Pons (tissue), 1 donor: ENCODE measurements at regions not wholly inside any gene's neighbourhood (a gene's known extent, or its start where the extent isn't known, plus 50 kb on each side); places are given as distances from the start of the nearest gene placed in this dataset.

Source experiments
- DNase-seq: peaks from one replicate; pipeline ENCODE4 v3.0.0-alpha.2; 2016; ENCODE audit warnings: low spot score

DNA sequence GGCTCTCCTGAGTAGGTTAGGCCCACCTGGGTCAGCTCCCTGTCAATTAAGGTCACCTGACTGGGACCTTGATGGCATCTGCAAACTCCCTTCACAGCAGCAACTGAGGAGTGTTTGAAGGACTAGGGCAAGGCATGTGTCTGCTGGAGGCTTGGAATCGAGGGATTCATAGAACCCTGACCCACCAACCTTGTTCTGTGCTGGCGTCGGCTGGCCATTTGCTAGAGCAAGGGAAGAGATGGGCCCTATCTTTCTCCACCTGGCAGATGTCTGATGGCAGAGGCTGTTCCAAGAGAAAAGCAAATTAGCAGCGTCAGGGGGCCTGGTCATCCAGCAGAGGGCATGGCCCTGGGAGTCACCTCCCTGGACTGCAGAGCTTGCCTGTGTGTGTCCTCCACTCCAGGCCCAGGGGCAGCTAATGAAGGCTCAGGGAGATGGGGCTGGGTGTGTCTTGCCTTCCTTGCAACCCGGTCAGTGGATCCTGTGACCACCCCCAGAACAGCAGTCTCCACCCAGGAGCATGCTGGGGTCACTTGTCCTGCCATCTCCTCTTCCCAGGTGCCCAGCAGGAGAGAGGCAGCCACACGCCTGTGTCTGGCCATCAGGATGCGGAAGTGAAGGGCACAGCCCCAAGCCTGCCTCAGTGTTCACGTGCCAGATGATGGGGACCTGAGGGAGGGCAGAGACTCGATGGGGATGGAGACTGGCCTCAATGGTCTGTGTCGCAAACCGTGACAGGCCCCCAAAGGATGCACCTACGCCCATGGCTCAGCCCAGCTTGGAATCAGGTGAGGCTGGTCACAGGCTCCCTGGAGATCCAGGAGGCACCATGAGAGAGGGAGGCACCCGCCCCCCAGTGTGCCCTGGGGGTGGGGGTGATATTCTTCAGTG lies 53.9 kb downstream of the BARX1 start:
- no peak for DNase-seq

DNA sequence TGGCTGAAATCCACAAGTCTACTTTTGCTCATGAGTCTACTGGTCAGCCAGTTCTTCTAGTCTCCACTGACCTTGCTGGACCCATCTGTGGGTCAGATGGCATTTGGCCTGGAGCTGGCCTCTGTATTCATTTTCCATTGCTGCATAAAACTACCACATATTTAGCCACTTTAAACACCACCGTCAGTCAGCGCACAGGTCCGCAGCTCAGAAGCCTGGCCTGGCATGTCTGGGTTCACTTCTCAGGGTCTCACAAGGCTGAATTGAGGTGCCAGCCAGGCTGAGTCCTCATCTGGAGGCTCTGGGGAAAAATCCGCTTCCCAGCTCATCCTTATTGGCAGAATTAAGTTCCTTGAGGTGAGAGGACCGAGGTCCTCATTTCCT lies 54.7 kb downstream of the BARX1 start:
- no peak for DNase-seq

DNA sequence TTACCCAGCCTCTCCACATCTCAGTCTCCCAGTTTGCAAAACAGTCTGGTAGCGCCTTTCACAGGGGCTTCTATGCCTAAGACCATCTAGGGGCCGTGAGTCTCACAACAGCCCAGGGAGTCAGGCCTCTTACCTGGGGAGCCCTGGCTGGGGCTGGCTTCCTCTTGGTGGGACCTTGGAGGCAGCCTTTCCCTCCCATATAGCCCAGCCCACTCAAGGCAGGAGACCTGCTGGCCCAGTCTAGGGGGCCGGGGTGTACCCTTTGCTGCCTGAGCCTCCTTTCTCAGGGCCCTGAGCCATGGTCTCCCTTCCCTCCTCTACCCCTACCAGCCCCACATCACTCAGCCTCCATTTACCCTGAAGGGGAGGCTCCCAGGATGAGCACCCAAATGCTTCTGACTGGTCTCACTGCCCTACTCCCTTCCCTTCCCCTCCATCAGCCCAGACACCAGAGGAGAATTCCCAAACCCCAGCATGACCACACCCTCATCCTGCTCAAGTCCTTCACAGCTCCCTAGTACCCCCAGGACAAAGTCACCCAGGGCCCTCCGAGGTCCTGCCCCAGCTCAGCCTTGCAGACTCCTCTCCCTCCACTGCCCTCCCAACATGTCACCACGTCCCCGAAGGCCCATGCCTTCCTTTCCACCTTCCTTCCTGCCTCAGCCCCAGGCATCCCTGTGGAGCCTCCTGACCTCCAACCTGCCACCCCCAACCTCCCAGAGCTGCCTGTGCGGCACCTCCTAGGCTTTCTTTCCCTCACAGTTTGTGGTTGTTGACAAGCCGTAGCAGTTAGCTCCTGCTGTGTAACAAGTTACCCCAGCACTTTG lies 55.3 kb downstream of the BARX1 start:
- no peak for DNase-seq

DNA sequence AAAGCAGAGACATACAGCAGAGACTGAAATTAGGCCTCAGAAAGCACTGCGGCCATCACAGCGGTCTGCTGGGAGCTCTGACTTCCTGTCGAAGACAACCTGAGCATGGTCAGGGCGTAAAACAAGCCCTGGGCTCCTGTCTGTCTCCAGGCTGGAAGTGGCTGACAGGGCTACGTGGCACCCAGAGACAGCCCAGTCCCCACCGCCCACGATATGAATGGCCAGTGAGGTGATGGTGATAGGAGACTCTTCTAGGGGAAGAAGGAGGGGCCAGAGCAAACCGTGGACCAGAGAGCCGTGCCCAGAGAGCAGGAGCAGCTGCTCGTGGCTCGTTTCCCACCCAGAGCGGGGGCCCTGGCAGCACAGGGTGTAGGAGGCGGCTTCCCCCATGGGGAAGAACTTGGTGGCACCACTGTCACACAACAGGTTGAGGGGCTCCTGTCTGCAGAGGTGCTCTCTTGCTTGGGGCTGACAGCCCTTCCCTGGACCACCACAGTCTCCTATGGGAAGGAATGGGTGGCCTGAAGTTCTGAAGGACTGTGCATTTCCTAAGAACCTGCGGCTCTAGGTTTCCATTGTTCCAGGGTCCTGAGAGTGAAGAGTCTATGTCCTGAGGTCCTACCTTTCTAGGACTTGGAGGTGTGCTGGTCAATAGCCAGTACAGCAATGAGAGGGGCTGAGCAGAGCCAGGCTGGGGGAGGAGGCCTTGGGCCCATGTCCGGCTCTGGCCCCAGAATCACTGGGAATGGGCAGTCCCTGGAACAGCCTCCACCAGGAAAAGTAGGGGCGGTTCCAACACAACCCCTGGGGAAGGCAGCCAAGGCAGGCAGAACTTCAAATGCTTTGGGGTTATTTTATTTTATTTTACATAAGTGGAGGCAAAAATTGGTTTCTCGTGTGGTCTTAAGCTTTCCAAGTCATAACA lies 56.4 kb downstream of the BARX1 start:
- DNase-seq = no peak

DNA sequence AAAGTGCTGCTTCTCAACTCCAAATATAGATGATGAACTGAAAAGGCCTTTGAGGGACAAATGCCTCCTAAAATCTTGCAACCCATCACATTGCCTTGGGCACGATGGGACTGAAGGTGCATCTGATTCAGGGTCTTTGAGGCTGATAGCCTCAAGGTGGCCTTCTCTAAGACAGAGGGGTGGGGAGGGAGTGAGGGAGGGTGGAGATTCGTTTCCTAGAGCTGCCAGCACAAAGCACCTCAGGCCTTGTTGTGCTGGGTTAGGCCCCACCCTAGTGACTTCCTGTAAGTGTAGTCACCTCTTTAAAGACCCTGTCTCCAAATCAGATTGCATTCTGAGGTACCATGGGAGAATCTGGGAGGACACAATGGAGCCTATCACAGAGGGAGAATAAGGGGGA lies 57.1 kb downstream of the BARX1 start:
- no peak for DNase-seq

DNA sequence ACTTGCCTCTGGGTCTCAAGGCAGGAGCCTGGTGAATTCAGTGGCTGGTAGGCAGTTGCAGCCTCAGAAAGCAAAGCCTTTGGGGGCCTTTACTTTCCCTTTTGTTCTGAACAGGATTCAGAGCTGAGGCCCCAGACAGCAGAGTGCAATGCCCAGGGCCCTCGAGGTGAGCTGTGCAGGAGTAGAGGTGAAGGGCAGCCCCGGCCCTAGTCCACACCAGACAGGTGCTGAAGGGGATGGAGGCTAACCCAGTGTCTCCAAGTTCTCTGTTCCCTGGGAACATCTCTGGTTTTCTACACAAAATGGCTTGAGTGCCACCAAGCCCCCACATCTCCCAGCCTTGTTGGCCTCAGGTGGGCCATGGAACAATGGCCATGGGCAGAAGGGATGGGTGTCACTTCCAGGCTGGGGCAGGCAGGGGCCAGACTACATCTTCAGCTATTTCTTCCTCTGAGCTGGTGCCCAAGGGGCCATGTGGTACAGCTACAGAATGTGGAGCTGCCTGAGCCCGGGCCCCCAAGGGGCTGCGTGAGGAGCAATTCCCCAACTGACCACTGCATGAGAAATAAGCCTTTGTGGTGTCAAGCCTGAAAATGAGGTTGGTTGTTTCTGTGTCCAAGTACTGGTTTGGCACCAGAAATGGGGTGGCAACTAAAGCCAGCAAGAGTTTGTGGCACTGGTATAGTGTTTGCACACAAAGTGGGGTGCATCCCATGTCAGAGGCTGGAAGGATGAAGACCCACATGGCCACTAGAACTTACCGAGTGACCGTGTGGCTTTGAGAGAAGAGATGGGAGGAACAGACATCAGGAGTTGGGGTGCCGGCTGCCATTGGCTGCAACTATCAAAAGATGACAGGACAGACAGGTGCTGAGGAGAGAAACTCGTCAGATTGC lies 57.8 kb downstream of the BARX1 start:
- DNase-seq = no peak

DNA sequence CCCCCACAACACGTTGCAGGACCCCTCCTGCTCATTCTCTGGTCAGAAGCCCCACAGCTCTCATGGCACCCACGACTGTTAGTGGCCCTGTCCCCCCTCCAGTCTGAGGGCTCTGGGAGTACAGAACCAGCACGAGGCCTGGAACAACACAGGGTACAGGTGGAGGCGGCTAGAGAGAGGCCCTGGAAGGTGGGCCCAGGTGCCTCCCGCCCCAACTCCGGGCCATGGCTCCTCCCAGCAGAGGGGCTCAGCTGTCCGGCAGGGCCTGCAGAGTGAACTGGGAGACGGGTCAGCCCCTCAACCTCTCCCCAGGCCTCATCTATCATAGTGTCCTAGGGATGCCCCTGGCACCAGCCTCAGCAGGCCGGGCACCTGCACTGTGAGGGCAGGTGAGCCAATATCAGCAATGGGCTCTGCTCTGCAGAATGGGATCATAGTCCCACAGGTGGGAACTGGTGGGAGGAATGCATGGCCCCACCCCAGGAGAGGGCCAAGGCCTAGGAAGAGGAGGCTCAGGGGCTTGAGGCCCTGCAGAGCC lies 58.6 kb downstream of the BARX1 start:
- DNase-seq = no peak

DNA sequence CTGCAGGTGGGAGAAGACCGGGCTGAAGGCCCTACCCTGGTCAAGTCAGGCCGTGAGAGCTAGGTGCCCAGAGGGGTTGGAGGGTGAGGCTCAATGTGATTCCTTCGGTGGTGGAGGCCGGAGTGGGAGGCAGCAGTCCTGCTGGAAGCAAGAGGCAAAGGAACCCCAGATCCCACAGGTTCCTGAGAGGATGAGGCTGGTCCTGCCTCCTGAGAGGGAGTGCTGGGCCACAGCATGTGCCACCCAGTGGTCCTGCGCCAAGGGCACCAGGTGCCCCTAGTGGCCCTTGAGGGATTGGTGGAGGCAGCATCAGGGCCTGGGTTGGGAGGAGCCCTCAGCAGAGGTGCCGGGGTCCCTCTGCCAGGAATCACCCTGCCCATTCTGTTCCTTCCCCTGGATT lies 59.1 kb downstream of the BARX1 start:
- no peak for DNase-seq

DNA sequence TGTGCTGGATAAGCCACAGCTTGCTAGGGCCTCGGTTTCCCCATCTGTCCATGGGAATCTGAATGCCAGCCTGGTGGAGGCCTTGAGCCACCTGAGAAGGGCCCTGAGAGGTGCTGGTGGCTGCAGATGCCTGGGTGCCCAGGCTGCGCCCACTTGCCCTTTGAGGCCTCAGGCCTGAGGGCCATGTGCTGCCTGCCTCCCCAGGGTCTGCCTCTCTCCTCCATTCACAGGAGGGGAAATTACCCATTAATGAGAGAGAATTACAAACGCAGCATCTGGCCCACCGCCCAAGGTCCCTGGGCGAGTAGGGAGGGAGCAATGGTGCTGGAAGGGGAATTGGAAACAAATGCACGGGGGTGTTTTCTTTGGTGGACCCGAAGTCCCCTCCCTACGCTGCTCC lies 59.6 kb downstream of the BARX1 start:
- DNase-seq = no peak

DNA sequence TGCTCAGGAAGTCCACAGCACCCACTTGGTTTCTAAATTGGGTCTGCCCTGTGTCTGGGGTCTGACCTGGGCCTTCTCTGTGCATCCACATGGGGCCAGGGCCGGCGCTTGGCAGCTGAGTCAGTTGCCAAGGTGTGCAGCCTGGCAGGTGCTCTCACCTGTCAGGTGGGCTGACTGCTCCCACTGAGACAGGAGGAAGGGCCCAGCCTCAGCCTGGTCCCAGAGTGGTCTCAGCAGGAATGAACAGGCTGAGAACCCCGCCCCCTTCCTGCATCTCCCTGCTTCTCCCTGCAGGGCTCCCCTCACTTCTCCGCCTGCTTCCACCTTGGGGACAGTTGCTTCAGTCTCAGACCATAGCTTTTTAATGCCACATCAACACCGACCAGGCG lies 60.5 kb downstream of the BARX1 start:
- no peak for DNase-seq

DNA sequence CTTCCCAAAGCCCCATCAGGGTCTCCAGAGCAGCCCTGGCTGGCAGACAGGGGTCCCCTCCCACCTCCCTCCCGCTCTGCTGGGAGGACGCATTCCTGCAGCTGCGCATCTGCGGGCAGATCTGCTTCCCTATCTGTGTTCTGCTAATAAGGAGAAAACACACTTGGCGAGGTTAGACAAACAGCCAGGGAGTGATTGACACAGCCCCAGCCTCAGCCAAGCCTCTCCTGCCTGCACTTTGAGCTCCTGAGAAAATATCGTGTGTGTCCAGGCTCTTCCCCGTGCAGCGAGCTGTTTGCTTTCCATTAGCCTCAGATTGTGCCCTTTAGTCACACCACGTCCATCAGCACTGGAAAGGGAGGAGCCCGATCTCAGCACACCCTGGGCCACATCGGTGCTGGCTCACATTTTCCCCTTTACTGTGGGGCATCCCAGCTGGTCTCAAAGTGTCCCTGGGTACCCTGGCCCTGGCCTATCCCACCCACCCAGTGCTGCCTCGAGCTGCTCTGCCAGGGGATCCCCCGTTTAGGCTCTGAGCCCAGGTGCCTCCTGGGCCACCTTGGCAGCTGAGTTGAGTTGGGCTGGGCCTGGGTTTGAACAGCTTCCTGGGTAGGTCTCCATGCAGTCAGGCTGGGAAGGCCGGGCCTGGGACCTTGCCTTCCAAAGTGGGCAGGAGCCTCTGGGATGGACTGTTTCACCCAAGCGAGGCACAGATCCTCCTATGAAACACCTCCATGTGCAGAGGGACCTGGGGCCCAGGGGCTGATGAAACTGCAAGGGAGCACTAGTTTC lies 61.1 kb downstream of the BARX1 start:
- no peak for DNase-seq

DNA sequence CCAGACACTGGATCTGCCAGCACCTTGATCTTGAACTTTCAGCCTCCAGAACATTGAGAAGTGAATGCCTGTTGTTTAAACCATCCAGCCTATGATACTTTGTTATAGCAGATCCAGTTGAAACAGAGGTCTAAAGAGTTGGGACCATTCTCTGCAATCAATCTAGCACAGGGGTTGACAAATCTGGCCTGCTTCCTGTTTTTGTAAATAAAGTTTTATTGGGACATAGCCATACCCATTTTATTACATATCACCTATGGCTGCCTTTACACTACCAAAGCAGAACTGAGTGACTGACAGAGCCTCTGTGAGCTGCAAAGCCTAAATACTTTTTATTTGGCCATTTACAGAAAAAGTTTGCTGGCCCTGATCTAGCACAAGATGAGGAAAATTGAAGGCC lies 62.0 kb downstream of the BARX1 start:
- DNase-seq = no peak

DNA sequence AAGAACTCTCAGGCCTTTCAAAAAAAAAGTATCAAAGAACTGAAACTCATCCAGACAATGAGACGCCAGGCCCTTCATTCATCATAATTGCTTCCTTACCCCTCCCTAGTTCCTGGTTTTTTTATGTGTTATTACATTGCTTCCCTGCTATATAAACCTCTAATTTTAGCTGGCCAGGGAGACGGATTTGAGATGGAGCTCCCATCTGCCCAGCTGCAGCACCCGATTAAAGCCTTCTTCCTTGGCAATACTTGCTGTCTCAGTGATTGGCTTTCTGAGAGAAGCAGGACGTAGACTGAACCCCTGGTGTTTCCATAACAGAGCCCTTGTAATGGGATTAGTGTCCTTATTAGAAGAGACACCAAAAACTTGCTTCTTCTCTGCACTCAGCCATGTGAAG lies 62.4 kb downstream of the BARX1 start:
- DNase-seq = no peak

DNA sequence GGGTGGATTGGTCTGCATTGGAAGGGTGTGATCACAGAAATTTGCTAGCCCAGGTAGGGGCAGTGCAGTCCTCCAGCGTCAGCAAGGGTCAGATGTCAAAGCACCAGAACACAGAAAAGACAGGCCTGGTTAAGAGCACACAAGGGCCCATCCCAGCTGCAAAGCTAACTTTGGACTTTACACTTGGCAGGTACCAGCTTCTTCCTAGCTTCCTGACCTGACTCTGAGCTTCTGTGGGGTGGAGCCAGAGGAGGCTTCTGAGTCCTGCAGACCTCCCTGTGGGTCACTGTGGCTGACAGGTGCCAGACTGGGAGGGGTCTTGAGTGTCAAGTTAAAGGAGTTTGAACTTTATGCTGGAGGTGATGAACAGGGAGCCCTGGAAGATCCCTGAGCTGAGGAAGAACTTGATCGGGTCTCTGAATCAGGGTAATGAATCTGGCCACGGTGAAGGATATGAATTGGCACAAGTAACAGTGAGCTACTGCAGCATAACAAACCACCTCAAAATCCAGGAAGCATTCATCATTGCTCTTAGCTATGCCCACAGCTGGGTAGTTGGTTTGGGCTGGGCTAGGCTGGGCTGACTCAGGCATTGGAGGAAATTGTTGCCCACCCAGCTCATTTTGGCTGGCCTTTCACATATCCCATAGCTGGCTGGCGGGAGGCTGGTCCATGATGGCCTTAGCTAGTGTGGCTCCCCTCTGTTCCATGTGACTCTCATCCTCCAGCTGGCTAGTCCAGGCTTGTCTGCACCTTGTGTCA lies 63.4 kb downstream of the BARX1 start:
- no peak for DNase-seq

DNA sequence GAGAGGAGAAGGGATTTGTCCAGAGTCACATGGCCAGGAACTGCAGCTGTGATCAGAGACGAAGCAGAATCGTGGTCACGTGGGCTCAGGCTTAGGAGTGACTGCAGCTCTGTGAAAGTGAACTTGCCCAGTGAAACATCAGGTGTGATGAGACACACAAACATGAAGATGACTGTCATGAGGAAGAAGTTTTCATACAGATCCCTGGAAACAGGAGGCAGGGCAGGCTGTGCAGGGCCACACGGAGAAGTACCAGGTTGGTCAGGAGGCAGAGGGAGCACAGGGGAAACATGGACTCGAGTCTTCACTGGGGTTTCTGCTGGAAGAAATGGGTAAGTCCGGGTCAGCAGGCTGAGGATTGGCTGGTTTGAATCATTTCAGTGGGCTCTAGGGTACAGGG lies 64.1 kb downstream of the BARX1 start:
- no peak for DNase-seq

DNA sequence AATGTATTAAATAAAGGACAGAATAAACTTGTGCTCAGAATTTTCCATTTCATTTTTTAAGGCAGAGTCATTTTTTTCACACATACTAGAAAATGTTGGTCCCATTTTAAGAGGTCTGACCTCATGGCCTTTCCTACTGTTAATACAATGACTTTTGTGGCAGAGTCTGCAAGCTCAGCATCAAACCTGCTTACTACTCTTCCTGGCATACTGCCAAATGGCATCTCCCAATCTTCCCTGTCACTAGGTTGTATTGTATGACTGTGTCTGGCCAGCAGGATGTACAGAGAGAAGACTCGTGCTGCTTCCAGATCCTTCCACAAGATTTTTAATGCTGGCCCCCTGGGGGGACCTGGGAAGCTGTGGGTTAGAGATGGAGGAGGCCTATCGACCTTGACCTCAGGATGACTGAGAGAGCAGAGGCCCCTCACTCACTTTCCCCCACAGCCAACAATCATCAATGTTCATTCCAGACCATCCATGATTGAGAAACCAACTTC lies 64.7 kb downstream of the BARX1 start:
- DNase-seq = no peak

DNA sequence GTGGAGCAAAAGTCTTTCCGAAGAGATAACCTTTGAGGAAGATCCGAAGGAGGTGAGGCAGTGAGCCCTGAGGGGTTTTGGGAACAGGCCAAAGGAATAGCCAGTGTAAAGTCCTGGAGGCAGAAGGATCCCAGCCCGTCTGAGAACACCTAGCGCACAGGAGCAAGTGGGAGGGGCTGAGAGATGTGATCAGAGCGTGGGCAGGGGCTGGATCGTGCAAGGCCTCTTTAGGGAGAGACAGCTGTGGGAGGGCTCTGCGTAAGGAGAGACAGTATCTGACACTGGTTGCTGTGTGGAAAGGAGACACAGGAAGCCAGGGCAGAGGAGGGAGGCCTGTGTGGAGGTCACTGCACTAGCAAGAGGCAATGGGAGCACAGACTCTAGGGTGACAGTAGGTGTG lies 68.2 kb downstream of the BARX1 start:
- DNase-seq = no peak

DNA sequence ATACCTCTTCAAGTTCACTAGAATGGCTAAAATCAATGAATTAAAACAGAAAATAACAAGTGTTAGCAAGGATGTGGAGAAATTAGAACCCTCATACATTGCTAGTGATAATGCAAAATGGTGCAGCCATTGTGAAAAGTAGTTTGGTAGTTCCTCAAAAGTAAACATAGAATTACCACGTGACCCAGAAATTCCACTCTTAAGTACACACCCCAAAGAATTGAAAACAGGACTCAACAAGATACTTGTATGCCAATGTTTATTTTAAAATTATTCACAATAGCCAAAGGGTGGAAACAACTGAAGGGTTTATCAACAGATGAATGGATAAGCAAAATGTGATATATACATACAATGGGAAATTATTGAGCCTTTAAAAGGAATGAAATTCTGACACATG lies 70.3 kb downstream of the BARX1 start:
- no peak for DNase-seq
